H54 (cell line): ENCODE measurements at regions not wholly inside any gene's neighbourhood (a gene's known extent, or its start where the extent isn't known, plus 50 kb on each side); places are given as distances from the start of the nearest gene placed in this dataset.

Experiments used
- DNase-seq: peaks from one replicate; pipeline ENCODE4 v3.0.0; 2011; ENCODE audit warnings: low spot score, mixed read lengths; ENCODE audit not compliant: insufficient read length
- FAIRE-seq: peaks from 3 replicates; lab custom pipeline; 2011; peaks lifted over from hg19 to GRCh38; lab: Jason Lieb, UNC
- POLR2A ChIP-seq: IDR thresholded peaks from 2 replicates; pipeline ENCODE4 v1.6.1; 2011; ENCODE audit warnings: low read depth, mild to moderate bottlenecking, low read length

DNA sequence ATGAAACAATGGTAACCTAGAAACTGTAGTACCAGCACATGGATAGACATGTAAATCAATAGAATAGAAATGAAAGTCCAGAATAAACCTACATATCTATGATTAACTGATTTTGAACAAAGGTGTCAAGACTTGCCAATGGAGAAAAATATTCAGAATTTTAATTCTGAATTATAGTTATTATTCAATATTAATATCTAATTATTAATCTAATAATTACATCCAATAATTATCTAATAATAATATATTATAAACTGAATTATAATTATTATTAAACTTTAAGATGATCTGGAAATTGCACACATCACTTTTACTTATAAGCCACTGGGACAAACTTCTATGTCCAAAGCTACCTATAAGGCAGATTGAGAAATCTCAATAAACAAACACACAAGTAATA, 1365.2 kb upstream of the ADGRL3 start:
- DNase-seq (no peak), FAIRE-seq (no peak)
- TF ChIP-seq POLR2A, result no peak

- FAIRE-seq (no peak), DNase-seq (no peak)
- no peak for TF ChIP-seq POLR2A
Observed at GRCh38 chr4:59837751-59838150, 1362.4 kb upstream of the ADGRL3 start.

DNA sequence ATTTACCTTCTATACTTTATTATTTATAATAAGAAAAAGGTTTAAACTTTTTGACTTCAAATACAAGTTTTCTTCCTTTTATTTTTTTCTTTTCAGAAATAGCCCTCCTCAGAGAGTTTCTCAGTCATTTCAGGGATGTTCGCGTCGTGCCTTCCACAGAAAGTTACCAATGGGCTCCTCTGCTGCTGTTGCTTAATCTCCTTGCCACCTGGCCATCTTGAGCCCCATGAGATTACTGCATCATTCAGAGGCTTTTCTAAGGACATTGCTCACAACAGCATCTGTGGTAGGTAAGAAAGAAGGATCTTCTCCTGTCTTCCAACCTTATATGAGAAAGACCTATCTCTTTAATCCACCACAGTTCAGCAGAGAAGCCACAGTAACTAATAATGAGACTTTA, 1361.9 kb upstream of the ADGRL3 start:
- FAIRE-seq (no peak), DNase-seq (no peak)
- no peak for TF ChIP-seq POLR2A

DNA sequence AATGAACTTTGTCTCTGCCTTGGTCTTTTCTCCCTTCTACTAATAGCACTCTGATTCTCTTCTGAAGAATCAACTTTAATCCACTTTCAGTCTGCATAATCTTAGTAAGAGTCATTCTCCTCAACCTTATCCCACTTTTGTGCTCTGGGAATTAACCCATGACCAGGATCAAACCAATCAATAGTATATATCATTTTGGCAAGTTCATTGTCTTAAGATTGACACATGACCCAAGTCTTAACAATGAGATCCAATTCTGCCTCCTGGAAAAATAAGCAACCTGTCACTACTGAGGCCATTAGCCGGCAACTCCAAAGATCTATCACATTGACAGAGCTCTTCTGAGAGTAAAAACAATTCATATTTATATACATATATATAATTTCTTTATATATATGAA, 1358.4 kb upstream of the ADGRL3 start:
- TF ChIP-seq POLR2A, result no peak
- FAIRE-seq (no peak), DNase-seq (no peak)

DNA sequence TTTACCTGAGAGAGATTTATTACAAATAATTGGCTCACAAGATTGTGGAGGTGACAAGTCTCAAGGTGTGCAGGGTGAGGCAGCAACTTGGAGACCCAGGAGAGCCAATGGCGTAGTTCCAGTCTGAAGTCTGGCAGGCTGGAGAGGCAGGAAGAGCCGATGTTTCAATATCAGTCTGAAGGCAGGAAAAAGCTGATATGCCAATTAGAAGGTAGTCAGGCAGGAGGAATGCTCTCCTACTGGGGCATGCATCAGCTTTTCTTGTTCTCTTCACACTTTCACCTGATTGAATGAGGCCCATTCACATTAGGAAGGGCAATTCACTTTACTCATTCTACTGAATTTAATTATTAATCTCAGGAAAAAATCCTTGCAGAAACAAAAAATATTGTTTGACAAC, 1351.7 kb upstream of the ADGRL3 start:
- FAIRE-seq (no peak), DNase-seq (no peak)
- TF ChIP-seq POLR2A, result no peak

GRCh38 chr4:59855630-59856352, 1344.3 kb upstream of the ADGRL3 start:
- no peak for TF ChIP-seq POLR2A
- DNase-seq (no peak), FAIRE-seq (no peak)

DNA sequence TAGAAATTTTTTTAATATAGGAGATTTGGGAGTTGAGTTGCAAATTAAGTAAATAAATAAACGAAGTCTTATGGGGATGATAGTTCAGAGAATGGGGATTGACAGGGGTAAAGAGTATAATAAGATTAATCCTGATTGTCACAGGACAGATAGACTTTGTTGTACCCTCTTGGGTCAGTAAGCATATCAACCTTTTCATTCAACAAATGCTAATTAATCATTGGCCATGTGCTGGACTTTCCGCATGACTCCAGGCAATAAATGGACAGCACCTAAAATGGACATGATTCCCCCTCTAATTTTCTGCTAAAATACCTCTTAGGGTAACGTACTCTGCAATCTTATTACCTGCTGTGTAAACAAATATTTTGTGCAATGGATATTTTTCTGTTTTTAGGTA, 1331.1 kb upstream of the ADGRL3 start:
- DNase-seq (no peak), FAIRE-seq (no peak)
- TF ChIP-seq POLR2A, result no peak

DNA sequence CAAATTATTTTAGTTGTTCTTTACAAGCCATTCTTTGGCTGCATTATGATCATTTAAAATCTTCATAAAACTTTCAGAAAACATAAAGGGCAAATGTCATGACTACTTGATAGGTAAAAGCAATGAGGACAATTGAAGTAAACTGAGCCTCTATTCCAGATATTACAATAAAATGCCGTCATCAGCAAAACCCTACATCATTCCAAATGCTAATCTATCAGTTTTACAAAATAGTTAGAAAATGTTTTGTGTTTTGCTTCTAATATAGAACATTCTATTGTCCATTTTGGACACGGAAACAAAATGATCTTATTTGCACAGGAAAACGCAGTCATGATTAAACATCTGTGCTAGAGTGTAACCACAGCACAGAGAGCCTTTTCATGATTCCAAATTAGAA, 1330.6 kb upstream of the ADGRL3 start:
- DNase-seq, result no peak
- no peak for FAIRE-seq
- no peak for TF ChIP-seq POLR2A

DNA sequence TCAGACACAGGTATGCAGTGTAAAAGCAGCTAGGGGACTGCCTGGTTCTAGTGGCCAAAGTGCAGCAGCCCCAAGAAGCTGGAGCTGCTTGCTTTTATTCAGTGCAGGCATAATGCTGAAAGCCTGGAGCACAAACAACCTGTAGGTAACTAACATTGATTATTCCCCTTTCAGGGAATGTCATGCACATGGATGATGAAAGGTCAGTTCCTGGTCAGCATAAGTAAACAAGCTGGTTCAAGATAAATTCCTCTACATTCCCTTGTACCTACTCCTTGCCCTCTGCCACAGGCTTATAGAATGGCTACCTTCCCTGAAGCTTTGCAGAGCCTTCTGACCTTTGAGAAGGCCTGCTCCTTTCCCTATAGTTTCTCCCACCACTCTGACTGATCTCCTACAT, 1318.5 kb upstream of the ADGRL3 start:
- no peak for DNase-seq
- no peak for FAIRE-seq
- no peak for TF ChIP-seq POLR2A

DNA sequence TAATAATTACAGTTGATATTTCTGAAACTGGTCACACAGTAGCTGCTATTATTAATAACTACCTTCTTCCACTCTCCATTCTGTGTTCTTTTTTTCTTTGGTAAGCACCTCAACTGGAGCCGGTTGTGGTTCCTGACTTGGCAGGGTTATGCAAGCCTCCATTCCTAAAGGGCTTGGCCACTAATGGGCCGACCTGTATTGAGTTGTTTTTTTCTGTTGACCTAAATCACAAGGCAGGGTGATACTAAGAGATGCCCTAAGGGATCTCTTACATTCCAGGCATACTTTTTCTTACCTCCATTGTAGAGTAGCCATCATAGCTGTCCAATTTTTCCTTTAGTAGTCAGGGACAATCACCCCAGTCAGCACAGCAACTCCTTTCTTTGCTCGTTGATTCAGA, 1295.8 kb upstream of the ADGRL3 start:
- no peak for TF ChIP-seq POLR2A
- no peak for FAIRE-seq
- no peak for DNase-seq

DNA sequence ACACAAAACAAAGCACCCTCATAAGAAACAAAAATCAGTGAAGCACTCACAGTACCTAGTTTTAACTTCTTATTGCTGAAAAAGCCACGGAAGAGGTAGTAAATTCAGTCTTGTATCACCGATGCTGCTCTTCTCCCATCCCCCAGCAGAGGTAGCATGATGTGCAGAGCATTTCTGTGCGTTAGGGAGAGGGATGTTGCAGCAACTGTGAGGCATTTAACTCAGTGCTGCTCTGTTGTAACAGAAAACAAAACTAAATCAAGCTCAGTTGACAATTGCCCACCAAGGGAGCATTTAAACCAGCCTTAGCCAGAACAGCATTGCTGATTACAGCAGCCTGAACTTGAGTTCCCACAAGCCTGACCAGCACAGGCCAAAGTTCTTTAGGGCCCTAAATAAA, 1279.7 kb upstream of the ADGRL3 start:
- FAIRE-seq (no peak), DNase-seq (no peak)
- no peak for TF ChIP-seq POLR2A

DNA sequence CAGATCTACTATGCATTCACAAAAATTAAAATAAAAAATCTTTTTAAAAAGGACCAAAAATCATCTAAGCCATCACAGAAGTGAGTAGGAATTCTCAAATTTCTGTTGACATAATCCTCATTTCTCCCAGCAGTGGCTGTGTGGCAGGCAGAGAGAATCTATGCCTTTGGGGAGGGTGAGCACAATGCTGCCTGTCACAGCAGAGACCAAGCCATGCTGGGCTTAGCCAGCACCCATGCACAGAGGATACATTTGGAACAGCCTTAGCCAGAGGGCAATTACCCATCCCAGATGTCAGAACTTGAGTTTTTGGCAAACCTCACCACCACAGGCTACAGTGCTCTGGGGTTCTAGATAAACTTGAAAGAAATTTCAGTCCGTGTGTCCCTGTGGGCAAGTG, 1274.8 kb upstream of the ADGRL3 start:
- no peak for FAIRE-seq
- no peak for TF ChIP-seq POLR2A
- DNase-seq, result no peak

GRCh38 chr4:59936566-59936965, 1263.6 kb upstream of the ADGRL3 start:
- FAIRE-seq, result no peak

DNA sequence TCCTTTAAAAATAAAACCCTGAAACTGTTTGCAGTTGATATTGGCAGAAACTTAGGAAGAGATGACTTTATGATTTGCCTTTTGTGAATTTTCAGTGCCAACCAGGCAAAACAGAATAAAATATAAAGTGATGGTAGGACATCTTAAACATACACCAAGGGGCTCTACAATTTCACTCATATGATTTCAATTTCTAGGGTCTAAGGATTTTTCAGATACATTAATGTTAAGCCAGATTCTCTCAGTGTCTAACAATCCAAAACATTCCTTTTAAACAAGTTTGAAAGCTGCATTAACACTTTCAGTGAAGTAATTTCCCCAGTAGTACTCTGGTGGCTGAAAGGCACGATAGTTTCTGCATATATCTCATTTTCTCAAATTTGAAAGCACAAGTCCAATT, 1262.0 kb upstream of the ADGRL3 start:
- FAIRE-seq, result no peak
- no peak for DNase-seq
- no peak for TF ChIP-seq POLR2A

More at GRCh38 chr4:59936566-59936965, 1263.6 kb upstream of the ADGRL3 start:
- no peak for DNase-seq
- no peak for TF ChIP-seq POLR2A

DNA sequence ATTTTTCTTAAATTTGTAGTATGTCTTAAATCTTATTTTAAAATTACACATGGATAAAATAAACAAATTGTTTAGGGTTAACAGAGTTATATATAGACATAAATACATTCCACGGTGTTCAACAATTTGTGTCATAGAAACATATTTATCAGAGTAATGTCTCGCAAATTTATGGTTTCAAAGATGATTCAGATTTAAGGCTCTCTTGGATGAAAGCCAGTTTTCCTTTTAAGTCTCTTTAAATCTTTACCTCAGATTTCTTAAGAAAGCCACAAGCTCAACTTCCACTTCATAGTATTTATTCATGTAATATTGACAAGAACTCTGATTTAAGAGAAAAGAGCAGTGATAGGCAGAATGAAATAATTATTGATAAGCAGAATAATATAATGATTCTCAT, 1254.8 kb upstream of the ADGRL3 start:
- DNase-seq (no peak), FAIRE-seq (no peak)
- TF ChIP-seq POLR2A, result no peak

DNA sequence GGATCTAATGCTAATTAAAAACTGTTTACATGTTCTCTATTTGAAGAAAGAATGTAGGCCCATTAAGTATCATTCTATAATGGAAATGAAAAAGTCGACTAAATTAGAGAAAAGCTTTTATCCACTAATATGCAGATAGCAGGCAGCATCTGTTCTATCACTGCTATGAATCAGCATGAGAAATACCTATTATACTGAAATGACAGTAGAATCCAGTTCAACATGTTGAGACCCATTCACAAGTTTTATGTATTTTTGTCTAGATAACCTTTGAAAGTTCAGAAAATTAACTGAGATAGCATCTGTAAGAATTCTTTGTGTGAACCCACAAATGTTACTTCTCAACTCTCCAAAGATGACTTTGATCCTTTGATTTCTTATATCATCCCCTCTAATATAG, 1254.4 kb upstream of the ADGRL3 start:
- DNase-seq, result no peak
- TF ChIP-seq POLR2A, result no peak
- FAIRE-seq, result no peak

DNA sequence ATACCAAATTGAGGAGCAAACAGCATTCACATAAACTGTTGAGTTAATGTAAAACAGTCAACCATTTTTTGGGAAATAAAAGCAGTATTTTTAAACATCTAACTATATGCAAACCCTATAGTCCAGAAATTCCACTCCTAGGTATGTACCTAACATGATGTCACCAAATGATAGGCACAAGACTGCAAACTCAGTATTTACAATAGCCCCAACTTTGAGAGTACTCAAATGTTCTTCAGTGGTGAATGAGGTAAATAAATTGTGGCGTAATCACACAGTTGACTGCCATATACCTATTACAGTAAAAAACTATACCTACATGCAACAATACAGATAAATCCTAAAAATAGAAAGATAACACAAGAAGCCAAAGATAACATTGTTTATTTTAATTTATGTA, 1243.8 kb upstream of the ADGRL3 start:
- no peak for DNase-seq
- FAIRE-seq, result no peak
- TF ChIP-seq POLR2A, result no peak
